Stomach (tissue), 8 donors: ENCODE measurements at regions not wholly inside any gene's neighbourhood (a gene's known extent, or its start where the extent isn't known, plus 50 kb on each side); places are given as distances from the start of the nearest gene placed in this dataset.

ENCODE experiments used
- DNase-seq, 2 donors: peaks; one replicate each; pipeline versions ENCODE4 v3.0.0 to v3.0.0-alpha.2; 2013 to 2019
- H3K27ac ChIP-seq, 5 donors: fragments of 200-600 bp in 4 of 5; sonication (generic) in 4 of 5; one replicate each; pipeline ENCODE4 v1.5.1; 2013 to 2019; ENCODE audit warnings: mild to moderate bottlenecking in 1 of 5, moderate library complexity in 1 of 5
- H3K27me3 ChIP-seq, 3 donors: fragments of 200-600 bp; sonication (generic); one replicate each; pipeline ENCODE4 v1.5.1; 2017 to 2019; ENCODE audit warnings: mixed run types in 1 of 3
- H3K36me3 ChIP-seq, 4 donors: fragments of 200-600 bp; sonication (generic); 1 replicate in 3 of 4; 2 replicates in 1 of 4; pipeline ENCODE4 v1.5.1; 2016 to 2019
- H3K4me1 ChIP-seq, 4 donors: fragments of 200-600 bp; sonication (generic); one replicate each; pipeline ENCODE4 v1.5.1; 2016 to 2019
- H3K4me3 ChIP-seq, 4 donors: fragments of 200-600 bp; sonication (generic) in 3 of 4; one replicate each; pipeline ENCODE4 v1.5.1; 2016 to 2019; ENCODE audit warnings: mild to moderate bottlenecking in 1 of 4
- H3K9me3 ChIP-seq, 4 donors: fragments of 200-600 bp; sonication (generic); one replicate each; pipeline ENCODE4 v1.5.1; 2016 to 2019
- EP300 ChIP-seq: sonication (generic); formaldehyde crosslinking; IDR thresholded peaks from one replicate; pipeline ENCODE4 v1.6.1; 2017; ENCODE audit warnings: antibody characterized with exemption
- POLR2A ChIP-seq, 4 donors: fragments of 450-650 bp; IDR thresholded peaks; one replicate each; pipeline ENCODE4 v1.6.1; 2016; ENCODE audit warnings: antibody characterized with exemption in 4 of 4, control low read depth in 2 of 4, mild to moderate bottlenecking in 1 of 4, moderate library complexity in 1 of 4
- POLR2AphosphoS5 ChIP-seq, 3 donors: sonication (generic); formaldehyde crosslinking; IDR thresholded peaks; one replicate each; pipeline ENCODE4 v1.6.1; 2016; ENCODE audit warnings: antibody characterized with exemption in 3 of 3
- WGBS, 5 donors: extraction: QIAGEN DNeasy Blood & Tissue Kit in 3 of 5; methylation state at CpG; one replicate each; pipeline versions ENCODE4 v1.1.5 to v1.1.7; 2013 to 2018; 5-methylcytosine and 5-hydroxymethylcytosine counted together
- intact Hi-C: fragments of 100-400 bp; cut with DNase I; formaldehyde crosslinking; loops from one replicate; pipeline ENCODE4 v1.15.1; 2023; ENCODE audit warnings: low total_unique reads
- TF ChIP-seq, protein P1 (sequence below), 7 experiments: fragments of 450-650 bp in 4 of 7; fragments of 200-600 bp in 3 of 7; sonication (generic) in 3 of 7; IDR thresholded peaks; one replicate each; pipeline ENCODE4 v1.5.1; 2016 to 2019; ENCODE audit warnings: antibody characterized with exemption in 7 of 7, control low read depth in 2 of 7, mild to moderate bottlenecking in 1 of 7
- donor health status: healthy with polysubstance abuse.
- donor health status: Bipolar disorder and iron deficiency.
- donor health status: healthy.

DNA sequence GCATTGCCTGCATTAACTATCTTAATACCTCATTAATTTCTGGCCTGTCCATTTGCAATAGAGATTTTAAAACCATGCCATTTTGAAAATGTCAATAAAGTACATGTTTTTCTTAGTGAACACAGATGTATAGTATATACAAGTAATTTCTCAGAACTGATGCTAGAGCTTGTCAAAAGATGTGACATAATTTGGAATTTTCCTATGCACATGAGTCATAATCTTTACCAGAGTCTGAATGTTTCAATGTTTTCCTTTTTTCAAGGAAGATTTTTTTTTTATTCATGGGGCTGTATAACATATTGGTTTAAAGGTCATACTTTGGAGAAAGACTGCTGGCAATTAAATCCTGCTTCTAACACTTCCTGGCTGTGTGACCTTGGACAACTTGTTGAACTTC, 1347.5 kb upstream of the ADGRB3 start:
- peaks cover 0 to 9% (median 4%) of the 10 kb centered on the region in 4 donors for H3K9me3 ChIP-seq
- H3K4me1 ChIP-seq, result no peaks in the 10 kb centered on the region
- TF ChIP-seq POLR2AphosphoS5 (IDR thresholded peaks at IDR 0.05) (no peak), EP300 (no peak)
- no peaks in the 10 kb centered on the region for H3K36me3 ChIP-seq
- H3K4me3 ChIP-seq, result no peak overlapping the region
- no peak for DNase-seq
- H3K27me3 ChIP-seq, result no peaks in the 10 kb centered on the region
- H3K27ac ChIP-seq, result no peak overlapping the region
- intact Hi-C loops, result no loop called here

DNA sequence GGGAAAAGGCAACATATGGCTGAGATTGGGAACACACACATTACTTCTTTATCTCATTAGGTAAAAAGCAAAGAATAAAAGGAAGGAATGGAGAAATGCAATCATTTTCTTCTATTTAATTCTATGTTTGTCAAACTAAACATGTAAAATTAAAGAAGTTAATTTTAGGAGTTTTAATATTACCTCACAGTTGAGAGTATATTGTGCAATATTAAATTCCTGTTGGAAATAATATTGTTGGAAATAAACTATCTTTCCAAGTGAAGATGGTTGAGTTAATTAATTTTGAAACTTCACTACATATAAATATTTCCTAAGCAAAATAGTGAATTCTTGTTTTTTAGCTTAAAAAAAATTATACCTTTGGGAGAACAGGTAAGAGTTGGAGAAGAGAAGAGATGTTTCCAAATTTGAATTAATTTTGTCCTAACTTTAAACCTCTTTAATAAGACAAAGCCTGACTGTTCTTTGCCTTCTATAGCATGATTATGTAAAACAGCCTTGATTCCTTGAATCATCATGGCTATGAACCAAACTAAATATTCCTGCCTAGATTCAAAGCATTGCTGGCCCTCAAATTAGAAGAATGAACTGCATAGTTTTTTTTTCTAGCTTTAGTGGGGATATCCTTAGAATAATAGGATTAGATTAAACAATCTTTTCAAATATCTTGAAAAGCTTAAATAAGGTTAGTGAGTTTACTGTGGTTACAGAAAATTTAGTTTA, 1349.1 kb upstream of the ADGRB3 start:
- TF ChIP-seq EP300 (no peak), POLR2AphosphoS5 (IDR thresholded peaks at IDR 0.05) (no peak), POLR2A (IDR thresholded peaks at IDR 0.05) (no peak)
- TF ChIP-seq, protein P1, sequence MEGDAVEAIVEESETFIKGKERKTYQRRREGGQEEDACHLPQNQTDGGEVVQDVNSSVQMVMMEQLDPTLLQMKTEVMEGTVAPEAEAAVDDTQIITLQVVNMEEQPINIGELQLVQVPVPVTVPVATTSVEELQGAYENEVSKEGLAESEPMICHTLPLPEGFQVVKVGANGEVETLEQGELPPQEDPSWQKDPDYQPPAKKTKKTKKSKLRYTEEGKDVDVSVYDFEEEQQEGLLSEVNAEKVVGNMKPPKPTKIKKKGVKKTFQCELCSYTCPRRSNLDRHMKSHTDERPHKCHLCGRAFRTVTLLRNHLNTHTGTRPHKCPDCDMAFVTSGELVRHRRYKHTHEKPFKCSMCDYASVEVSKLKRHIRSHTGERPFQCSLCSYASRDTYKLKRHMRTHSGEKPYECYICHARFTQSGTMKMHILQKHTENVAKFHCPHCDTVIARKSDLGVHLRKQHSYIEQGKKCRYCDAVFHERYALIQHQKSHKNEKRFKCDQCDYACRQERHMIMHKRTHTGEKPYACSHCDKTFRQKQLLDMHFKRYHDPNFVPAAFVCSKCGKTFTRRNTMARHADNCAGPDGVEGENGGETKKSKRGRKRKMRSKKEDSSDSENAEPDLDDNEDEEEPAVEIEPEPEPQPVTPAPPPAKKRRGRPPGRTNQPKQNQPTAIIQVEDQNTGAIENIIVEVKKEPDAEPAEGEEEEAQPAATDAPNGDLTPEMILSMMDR (IDR thresholded peaks at IDR 0.05), result no peak
- intact Hi-C loops, result no loop called here
- Histone ChIP-seq H3K4me1 (no peaks in the 10 kb centered on the region), H3K27me3 (no peaks in the 10 kb centered on the region), H3K9me3 (peaks cover 0 to 9% (median 4%) of the 10 kb centered on the region in 4 donors), H3K27ac (no peak overlapping the region), H3K4me3 (no peak overlapping the region), H3K36me3 (no peaks in the 10 kb centered on the region)
- DNase-seq, result no peak

DNA sequence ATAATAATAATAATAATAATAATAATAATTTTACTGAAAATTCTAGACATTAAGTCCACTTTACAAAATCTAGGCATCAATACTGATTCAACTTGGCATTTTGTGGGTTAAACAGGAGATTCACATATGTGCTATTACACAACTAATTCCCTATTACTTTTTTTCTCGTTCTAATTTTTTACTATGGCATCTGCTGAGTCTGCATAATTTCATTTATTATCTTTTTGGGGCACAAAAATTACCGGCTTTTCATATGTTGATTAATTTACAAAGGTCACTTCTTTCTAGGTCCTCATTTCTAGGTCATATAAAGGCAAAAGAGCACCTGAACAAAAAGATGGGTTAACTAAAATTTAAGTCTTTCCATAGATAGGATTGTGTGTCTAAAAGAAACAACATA, 1357.8 kb upstream of the ADGRB3 start:
- no peaks in the 10 kb centered on the region for H3K36me3 ChIP-seq
- no peak for DNase-seq
- no peak overlapping the region for H3K27ac ChIP-seq
- H3K4me3 ChIP-seq, result no peak overlapping the region
- intact Hi-C loops, result no loop called here
- H3K4me1 ChIP-seq, result no peaks in the 10 kb centered on the region
- no peak for TF ChIP-seq POLR2AphosphoS5 (IDR thresholded peaks at IDR 0.05)
- TF ChIP-seq EP300, result no peak
- TF ChIP-seq POLR2A (IDR thresholded peaks at IDR 0.05), result no peak
- 58 to 69% (median 65%) methylated on average over 2 of the region's 2 CpGs for WGBS, 5 donors
- H3K9me3 ChIP-seq, result peaks cover 0 to 10% (median 0%) of the 10 kb centered on the region in 4 donors
- H3K27me3 ChIP-seq, result no peaks in the 10 kb centered on the region

DNA sequence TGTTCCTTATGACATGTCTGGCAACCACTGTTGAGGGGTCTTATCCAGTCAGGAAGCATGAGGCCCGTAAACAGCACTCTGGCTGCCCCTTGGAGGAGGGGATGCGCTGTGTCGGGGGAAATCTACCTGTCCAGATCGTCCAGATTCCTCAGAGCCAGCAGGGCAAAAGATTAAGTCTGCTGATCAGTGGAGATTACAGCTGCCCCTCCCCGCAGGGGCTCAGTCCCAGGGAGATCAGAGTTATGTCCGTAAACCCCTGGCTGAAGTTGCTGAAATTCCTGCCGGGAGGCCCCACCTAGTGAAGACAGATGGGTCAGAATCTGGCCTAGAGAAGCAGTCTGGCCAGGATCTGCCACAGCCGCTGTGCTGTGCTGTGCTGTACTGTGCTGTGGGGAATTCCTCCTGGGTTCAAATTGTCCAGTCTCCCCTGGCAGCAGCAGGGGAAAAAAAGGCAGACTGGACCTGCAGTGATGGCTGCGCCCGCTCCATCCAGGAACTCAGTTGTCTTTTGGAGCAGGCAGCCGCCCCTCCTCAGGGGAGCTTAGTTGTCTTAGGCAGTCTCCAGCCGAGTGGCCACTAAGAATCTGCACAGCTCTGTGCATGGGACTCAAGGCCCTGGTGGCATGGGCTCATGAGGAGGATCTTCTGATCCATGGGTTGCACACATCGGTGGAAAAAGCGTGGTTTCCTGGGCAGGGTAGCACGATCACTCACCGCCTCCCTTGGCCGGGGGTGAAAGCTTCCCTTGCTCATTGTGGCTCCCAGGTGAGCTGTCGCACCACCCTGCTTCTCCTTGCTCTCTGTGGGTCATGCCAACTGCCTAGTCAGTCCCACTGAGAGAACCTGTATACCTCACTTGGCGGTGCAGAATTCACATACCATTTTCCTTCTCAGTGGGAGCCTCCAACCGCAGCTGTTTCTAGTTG, 1368.8 kb upstream of the ADGRB3 start:
- Histone ChIP-seq H3K4me3 (no peak overlapping the region), H3K9me3 (peaks cover 0 to 21% (median 0%) of the 10 kb centered on the region in 4 donors), H3K4me1 (no peaks in the 10 kb centered on the region), H3K36me3 (no peaks in the 10 kb centered on the region), H3K27ac (no peak overlapping the region), H3K27me3 (no peaks in the 10 kb centered on the region)
- WGBS, 5 donors, result 72 to 86% (median 79%) methylated on average over 19 to 20 of the region's 20 CpGs
- DNase-seq, result no peak
- intact Hi-C loops, result no loop called here
- TF ChIP-seq, protein P1 (IDR thresholded peaks at IDR 0.05), result no peak

DNA sequence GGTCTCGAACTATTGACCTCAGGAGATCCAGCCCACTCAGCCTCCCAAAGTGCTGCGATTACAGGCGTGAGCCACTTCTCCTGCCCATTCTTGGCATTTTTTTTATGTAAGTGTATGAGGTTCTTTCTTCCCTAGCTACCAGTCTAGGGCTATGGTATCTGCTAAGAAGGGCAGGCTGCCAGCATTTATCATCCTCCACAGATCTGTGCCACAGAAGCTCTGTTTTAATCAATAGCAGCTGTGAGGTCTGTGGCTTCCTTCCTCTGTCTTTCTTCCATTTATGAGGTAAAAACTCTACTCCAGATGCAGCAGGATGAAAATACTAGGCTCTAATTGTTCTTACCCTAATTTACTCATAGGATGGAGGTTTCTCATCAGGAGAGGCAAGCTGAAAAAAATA, 1382.4 kb upstream of the ADGRB3 start:
- H3K27me3 ChIP-seq, result no peaks in the 10 kb centered on the region
- WGBS, 5 donors, result 57 to 79% (median 74%) methylated on average over 3 of the region's 3 CpGs
- peaks cover 0 to 6% (median 0%) of the 10 kb centered on the region in 4 donors for H3K9me3 ChIP-seq
- H3K27ac ChIP-seq, result no peak overlapping the region
- peak in 1 of 2 donors; percentile 4 for DNase-seq
- TF ChIP-seq, protein P1 (IDR thresholded peaks at IDR 0.05), result no peak
- TF ChIP-seq EP300 (no peak), POLR2A (IDR thresholded peaks at IDR 0.05) (no peak), POLR2AphosphoS5 (IDR thresholded peaks at IDR 0.05) (no peak)
- no peaks in the 10 kb centered on the region for H3K4me1 ChIP-seq
- no peaks in the 10 kb centered on the region for H3K36me3 ChIP-seq
- H3K4me3 ChIP-seq, result no peak overlapping the region
- intact Hi-C loops, result no loop called here
